ENCODE measurements at regions not wholly inside any gene's neighbourhood (a gene's known extent, or its start where the extent isn't known, plus 50 kb on each side); places are given as distances from the start of the nearest gene placed in this dataset.

DNA sequence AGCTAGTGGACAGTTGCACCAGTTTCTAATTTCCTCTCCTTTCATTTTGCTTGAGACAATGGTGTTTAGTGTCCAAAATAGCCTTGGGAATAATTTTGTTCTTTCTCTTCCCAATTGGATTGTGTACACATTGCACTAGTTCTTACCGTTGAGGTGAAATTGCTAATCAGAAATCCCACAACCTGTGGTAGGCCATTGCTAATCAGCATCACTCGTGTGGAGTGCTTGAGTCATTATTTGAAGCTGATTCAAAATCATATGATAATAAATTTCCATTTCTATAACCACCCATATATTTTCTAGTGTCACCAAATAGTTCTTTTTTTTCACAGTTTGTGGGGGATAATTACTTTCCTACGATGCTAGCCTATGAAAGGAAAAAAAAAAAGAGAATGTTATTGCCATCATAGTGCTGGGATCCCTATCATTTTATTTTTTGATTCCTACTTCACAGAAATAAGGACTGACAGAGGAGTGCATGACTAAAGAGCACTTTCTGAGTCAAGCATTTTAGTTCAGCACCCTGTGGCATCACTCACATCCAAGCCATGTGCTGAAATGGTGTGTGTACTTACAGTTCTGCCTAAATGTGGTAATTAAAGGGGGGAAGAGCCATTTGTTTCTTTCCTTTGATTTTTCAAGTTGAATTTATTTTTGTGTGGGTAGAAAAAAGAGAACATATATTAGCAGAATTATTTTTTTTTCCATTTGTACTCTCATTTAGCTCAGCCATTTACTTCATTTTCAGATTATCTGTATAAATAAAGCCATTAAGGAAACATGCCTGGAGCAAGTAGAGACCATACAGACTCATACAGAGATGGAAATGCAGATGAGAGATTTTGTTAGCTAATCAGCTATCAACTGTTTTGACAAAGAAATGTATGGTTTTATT lies 108.0 kb upstream of the MEIS2 start:
- no peak for DNase-seq (ENCODE audit: extremely low read depth, low read depth)
- TF ChIP-seq, protein P1, sequence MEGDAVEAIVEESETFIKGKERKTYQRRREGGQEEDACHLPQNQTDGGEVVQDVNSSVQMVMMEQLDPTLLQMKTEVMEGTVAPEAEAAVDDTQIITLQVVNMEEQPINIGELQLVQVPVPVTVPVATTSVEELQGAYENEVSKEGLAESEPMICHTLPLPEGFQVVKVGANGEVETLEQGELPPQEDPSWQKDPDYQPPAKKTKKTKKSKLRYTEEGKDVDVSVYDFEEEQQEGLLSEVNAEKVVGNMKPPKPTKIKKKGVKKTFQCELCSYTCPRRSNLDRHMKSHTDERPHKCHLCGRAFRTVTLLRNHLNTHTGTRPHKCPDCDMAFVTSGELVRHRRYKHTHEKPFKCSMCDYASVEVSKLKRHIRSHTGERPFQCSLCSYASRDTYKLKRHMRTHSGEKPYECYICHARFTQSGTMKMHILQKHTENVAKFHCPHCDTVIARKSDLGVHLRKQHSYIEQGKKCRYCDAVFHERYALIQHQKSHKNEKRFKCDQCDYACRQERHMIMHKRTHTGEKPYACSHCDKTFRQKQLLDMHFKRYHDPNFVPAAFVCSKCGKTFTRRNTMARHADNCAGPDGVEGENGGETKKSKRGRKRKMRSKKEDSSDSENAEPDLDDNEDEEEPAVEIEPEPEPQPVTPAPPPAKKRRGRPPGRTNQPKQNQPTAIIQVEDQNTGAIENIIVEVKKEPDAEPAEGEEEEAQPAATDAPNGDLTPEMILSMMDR (IDR thresholded peaks at IDR 0.05; ENCODE audit: low read depth, low read length): no peak

DNA sequence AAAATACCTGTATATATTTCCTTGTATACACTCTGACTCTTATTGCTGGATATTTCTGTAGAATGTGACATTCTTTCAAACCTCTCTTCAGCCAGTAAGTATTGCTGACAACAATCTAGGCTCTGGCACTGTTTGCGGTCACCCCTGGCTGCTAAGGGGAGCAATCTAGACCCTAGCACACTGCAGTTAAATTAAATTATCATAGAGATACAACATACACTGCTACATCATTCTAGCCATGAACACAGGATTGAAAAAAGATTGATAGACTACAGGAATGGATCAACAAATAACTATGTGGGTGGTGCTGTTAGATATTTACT lies 108.7 kb upstream of the MEIS2 start:
- TF ChIP-seq, protein P1 (IDR thresholded peaks at IDR 0.05; ENCODE audit: low read depth, low read length): no peak
- DNase-seq (ENCODE audit: extremely low read depth, low read depth): no peak

DNA sequence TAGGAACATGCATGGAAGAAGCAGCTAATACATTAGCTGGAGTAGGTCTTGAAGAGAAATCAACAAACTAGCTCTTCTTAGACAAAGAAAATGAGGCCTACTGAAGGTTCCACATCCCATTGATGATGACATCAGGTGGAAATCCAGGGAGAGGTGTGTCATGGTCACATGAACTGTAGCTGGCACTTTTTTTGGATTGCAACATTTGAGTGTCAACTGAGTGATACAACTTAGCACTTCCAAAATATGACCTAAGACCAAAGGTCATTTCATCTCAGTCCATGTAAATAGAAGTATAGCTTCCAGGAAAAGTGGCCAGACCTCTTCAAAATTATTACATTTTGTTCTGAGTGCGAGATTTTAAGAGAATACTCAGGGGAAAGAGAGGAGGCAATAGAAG lies 117.2 kb upstream of the MEIS2 start:
- DNase-seq (ENCODE audit: extremely low read depth, low read depth): no peak
- TF ChIP-seq, protein P1 (IDR thresholded peaks at IDR 0.05; ENCODE audit: low read depth, low read length): no peak

DNA sequence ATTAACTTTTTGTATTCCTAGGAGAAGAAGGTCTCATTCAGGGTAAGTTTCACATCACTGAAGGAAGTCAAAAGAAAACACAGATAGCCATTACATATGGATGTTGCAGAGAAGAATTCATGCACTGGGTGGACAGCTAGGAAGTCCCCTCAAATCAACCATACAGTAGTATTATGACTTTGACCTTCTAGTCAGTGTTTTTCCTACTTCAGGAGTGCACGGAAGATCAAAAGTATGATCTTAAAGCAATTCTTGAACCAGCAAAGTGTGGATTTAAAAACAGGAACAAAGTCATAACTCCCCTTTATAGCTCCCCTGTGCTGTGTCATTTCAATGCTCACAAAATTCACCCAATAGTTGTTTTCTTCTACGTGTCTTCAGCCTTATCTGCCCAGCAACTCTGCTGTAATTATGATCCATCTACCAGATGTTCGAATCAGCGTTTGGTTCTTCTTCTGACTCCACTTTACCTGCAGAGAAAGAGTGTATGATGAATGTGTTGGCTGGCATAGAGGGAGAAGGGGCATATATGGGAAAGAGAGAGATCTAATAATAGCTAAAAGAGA lies 118.1 kb upstream of the MEIS2 start:
- TF ChIP-seq, protein P1 (IDR thresholded peaks at IDR 0.05; ENCODE audit: low read depth, low read length): no peak
- DNase-seq (ENCODE audit: extremely low read depth, low read depth): no peak

DNA sequence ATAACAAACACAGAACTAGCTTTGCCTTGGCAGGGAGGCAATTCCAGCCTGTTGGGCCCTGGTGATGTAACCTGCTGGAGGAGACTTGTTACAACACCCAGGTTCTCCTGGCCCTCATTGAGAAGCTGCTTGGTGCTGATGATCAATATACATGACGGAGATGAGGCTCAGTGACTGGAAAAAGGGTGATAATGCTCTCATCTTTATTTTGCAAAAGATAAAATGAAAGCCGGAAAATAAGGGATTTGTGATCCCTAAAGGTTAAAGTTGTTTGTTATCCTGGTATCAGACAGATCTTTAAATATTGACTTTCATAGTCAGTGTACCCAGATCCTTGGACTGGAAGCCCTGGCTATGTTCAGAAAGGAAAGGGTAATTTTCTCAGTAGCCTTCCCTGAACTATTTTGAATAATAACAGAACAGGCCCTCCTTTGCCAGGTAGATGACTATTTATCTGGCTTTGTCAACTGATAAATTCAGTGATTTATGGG lies 118.9 kb upstream of the MEIS2 start:
- TF ChIP-seq, protein P1 (IDR thresholded peaks at IDR 0.05; ENCODE audit: low read depth, low read length): no peak
- no peak for DNase-seq (ENCODE audit: extremely low read depth, low read depth)

DNA sequence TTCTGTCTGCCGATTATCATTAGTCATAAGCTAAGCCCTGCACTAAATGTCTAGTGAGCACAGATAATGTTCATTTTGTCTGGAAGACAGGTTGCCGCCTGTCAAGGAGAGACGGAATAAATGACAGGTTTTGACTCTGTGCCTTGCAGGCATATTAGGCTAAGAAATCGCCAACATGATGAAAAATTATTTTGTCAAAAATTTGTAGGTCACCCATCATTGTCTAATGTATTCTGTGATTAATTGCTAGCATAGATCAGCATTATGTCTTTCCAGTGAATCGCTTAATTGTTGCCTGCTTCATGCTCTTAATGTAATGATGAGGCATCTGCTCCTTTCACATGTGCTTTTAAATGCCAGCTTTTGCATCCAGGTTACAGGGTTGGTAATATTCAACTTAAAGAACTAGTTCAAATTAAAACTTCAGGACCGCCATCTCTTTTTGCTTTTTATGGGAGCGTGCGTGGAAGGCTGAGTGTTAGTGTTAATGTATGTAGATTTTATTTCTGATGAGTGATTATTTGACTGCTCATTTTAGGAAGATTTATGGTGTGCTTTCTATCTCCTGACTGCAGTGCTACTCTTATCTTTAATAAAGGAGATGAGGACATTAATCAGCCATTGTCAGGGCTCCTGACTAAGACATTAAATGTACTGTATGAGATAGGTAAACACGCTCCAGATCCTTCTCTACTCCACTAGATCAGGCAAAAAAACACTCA lies 120.8 kb upstream of the MEIS2 start:
- TF ChIP-seq, protein P1 (IDR thresholded peaks at IDR 0.05; ENCODE audit: low read depth, low read length): no peak
- no peak for DNase-seq (ENCODE audit: extremely low read depth, low read depth)

All from AG09319 (cell line).